H7 (cell line): ENCODE measurements at regions not wholly inside any gene's neighbourhood (a gene's known extent, or its start where the extent isn't known, plus 50 kb on each side); places are given as distances from the start of the nearest gene placed in this dataset.

Experiments
- DNase-seq: peaks from one replicate; pipeline ENCODE4 v3.0.0; 2012
- H3K27me3 ChIP-seq: 2 replicates; pipeline ENCODE4 v1.6.0; 2011; ENCODE audit warnings: mild to moderate bottlenecking, low read length; ENCODE audit not compliant: control insufficient read depth, insufficient read depth
- H3K36me3 ChIP-seq: replicated peaks from 2 replicates; pipeline ENCODE4 v1.5.1; 2011; ENCODE audit warnings: low read length; ENCODE audit not compliant: control insufficient read depth, insufficient read depth
- H3K4me3 ChIP-seq: 2 replicates; pipeline ENCODE4 v1.5.1; 2011; ENCODE audit warnings: low read depth, mild to moderate bottlenecking, control low read depth, low read length, moderate library complexity; ENCODE audit not compliant: insufficient read depth

GRCh38 chr12:43109631-43110345 is 442.2 kb downstream of the ADAMTS20 start:
- Histone ChIP-seq H3K36me3 (no peaks in the 10 kb centered on the region), H3K4me3 (no peak overlapping the region), H3K27me3 (no peaks in the 10 kb centered on the region)
- no peak for DNase-seq

- Histone ChIP-seq H3K4me3 (no peak overlapping the region), H3K36me3 (no peaks in the 10 kb centered on the region), H3K27me3 (no peaks in the 10 kb centered on the region)
- DNase-seq: no peak
Measured at GRCh38 chr12:43108656-43109055, 443.3 kb downstream of the ADAMTS20 start.

GRCh38 chr12:43107026-43107775 is 444.8 kb downstream of the ADAMTS20 start:
- Histone ChIP-seq H3K36me3 (no peaks in the 10 kb centered on the region), H3K4me3 (no peak overlapping the region), H3K27me3 (no peaks in the 10 kb centered on the region)
- no peak for DNase-seq

- H3K4me3 ChIP-seq: no peak overlapping the region
- H3K27me3 ChIP-seq: no peaks in the 10 kb centered on the region
- no peak for DNase-seq
- H3K36me3 ChIP-seq: no peaks in the 10 kb centered on the region
Measured at GRCh38 chr12:43106355-43106754, 445.6 kb downstream of the ADAMTS20 start.

- no peak for DNase-seq
- Histone ChIP-seq H3K27me3 (no peaks in the 10 kb centered on the region), H3K4me3 (no peak overlapping the region), H3K36me3 (no peaks in the 10 kb centered on the region)
Measured at GRCh38 chr12:43105426-43105981, 446.5 kb downstream of the ADAMTS20 start.

- no peak overlapping the region for H3K4me3 ChIP-seq
- no peak for DNase-seq
- no peaks in the 10 kb centered on the region for H3K36me3 ChIP-seq
- no peaks in the 10 kb centered on the region for H3K27me3 ChIP-seq
Measured at GRCh38 chr12:43104494-43104893, 447.5 kb downstream of the ADAMTS20 start.

GRCh38 chr12:43103866-43104265 is 448.1 kb downstream of the ADAMTS20 start:
- no peak for DNase-seq
- H3K36me3 ChIP-seq: no peaks in the 10 kb centered on the region
- no peak overlapping the region for H3K4me3 ChIP-seq
- H3K27me3 ChIP-seq: no peaks in the 10 kb centered on the region

GRCh38 chr12:43102546-43103264 is 449.3 kb downstream of the ADAMTS20 start:
- no peak overlapping the region for H3K4me3 ChIP-seq
- DNase-seq: no peak
- H3K27me3 ChIP-seq: no peaks in the 10 kb centered on the region
- H3K36me3 ChIP-seq: no peaks in the 10 kb centered on the region

GRCh38 chr12:43100231-43100630 is 451.8 kb downstream of the ADAMTS20 start:
- Histone ChIP-seq H3K4me3 (no peak overlapping the region), H3K36me3 (no peaks in the 10 kb centered on the region), H3K27me3 (no peaks in the 10 kb centered on the region)
- no peak for DNase-seq

GRCh38 chr12:43099691-43100163 is 452.3 kb downstream of the ADAMTS20 start:
- H3K27me3 ChIP-seq: no peaks in the 10 kb centered on the region

GRCh38 chr12:43098766-43099550 is 453.0 kb downstream of the ADAMTS20 start:
- no peaks in the 10 kb centered on the region for H3K36me3 ChIP-seq
- no peak for DNase-seq
- no peak overlapping the region for H3K4me3 ChIP-seq
- H3K27me3 ChIP-seq: no peaks in the 10 kb centered on the region

More at GRCh38 chr12:43099691-43100163, 452.3 kb downstream of the ADAMTS20 start:
- no peak for DNase-seq
- H3K4me3 ChIP-seq: no peak overlapping the region
- no peaks in the 10 kb centered on the region for H3K36me3 ChIP-seq

- Histone ChIP-seq H3K27me3 (no peaks in the 10 kb centered on the region), H3K36me3 (no peaks in the 10 kb centered on the region), H3K4me3 (no peak overlapping the region)
- DNase-seq: no peak
Measured at GRCh38 chr12:43098071-43098470, 453.9 kb downstream of the ADAMTS20 start.

- DNase-seq: no peak
- Histone ChIP-seq H3K36me3 (no peaks in the 10 kb centered on the region), H3K27me3 (no peaks in the 10 kb centered on the region), H3K4me3 (no peak overlapping the region)
Measured at GRCh38 chr12:43097471-43097870, 454.5 kb downstream of the ADAMTS20 start.
